DND-41 (cell line): ENCODE measurements at regions not wholly inside any gene's neighbourhood (a gene's known extent, or its start where the extent isn't known, plus 50 kb on each side); places are given as distances from the start of the nearest gene placed in this dataset.

ENCODE experiments used
- EZH2 ChIP-seq: IDR thresholded peaks from 3 replicates; pipeline ENCODE4 v1.6.1; 2012; ENCODE audit warnings: borderline replicate concordance, low read depth, mild to moderate bottlenecking, moderate library complexity, low read length, inconsistent platforms; ENCODE audit not compliant: severe bottlenecking
- TF ChIP-seq, protein P1 (sequence below): IDR thresholded peaks from 2 replicates; pipeline ENCODE4 v1.5.1; 2012; ENCODE audit warnings: borderline replicate concordance, low read length, moderate library complexity, mild to moderate bottlenecking; ENCODE audit not compliant: poor library complexity, severe bottlenecking; ENCODE audit errors: extremely low read depth

DNA sequence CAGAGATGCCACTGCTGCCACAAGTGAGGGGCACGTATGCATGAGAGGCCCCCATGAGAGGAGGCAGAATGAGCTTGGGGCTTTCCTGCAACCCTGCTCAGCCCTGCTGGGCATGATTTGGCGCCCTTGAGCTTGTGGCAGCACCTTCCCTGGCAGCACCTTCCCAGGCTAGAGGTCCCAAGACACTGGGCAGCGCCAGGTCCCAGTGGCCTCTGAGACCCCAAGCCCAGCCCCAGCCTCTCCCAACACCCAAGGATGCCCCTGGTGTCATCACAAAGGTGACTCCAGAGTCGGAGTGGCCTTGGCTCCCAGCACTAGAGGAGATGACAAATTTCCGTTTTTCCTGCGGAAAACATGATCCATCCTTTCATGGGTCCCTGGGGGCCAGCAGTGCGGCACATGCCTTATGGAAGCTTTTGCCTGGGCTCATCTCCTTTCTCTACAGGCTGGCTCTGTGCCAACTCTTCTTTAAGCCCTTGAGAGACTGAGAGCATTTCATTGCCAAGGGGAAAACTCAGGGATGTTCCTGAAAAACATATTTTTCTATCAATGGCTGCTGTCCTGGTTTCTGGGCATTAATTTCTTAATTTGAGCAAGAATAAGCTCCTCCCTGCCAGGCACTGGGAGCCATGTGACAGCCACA is 77.1 kb upstream of the ADAMTS2 start:
- no peak for TF ChIP-seq EZH2
- TF ChIP-seq, protein P1, sequence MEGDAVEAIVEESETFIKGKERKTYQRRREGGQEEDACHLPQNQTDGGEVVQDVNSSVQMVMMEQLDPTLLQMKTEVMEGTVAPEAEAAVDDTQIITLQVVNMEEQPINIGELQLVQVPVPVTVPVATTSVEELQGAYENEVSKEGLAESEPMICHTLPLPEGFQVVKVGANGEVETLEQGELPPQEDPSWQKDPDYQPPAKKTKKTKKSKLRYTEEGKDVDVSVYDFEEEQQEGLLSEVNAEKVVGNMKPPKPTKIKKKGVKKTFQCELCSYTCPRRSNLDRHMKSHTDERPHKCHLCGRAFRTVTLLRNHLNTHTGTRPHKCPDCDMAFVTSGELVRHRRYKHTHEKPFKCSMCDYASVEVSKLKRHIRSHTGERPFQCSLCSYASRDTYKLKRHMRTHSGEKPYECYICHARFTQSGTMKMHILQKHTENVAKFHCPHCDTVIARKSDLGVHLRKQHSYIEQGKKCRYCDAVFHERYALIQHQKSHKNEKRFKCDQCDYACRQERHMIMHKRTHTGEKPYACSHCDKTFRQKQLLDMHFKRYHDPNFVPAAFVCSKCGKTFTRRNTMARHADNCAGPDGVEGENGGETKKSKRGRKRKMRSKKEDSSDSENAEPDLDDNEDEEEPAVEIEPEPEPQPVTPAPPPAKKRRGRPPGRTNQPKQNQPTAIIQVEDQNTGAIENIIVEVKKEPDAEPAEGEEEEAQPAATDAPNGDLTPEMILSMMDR, result no peak
